ENCODE measurements at regions not wholly inside any gene's neighbourhood (a gene's known extent, or its start where the extent isn't known, plus 50 kb on each side); places are given as distances from the start of the nearest gene placed in this dataset.
"Not testable (repeated sequence)": the region's sequence is repeated elsewhere in the genome, so short reads cannot be mapped to it uniquely, and the experiment has no call there.

GRCh38 chr4:177528620-177529019, 86.4 kb upstream of the AGA start:
- peaks cover 4% of the 10 kb centered on the region for H3K9me3 ChIP-seq
- TF ChIP-seq POLR2A (IDR thresholded peaks at IDR 0.05) (no peak), CTCF (IDR thresholded peaks at IDR 0.05) (no peak), EP300 (IDR thresholded peaks at IDR 0.05) (no peak), POLR2AphosphoS5 (IDR thresholded peaks at IDR 0.05) (no peak)
- no peaks in the 10 kb centered on the region for H3K36me3 ChIP-seq
- H3K27ac ChIP-seq: no peak overlapping the region
- no peaks in the 10 kb centered on the region for H3K27me3 ChIP-seq
- H3K4me3 ChIP-seq: no peak overlapping the region
- WGBS: 83% methylated on average over 5 of the region's 5 CpGs
- DNase-seq (ENCODE audit: low spot score in 2 of 2): no peak
- H3K4me1 ChIP-seq: no peaks in the 10 kb centered on the region

DNA sequence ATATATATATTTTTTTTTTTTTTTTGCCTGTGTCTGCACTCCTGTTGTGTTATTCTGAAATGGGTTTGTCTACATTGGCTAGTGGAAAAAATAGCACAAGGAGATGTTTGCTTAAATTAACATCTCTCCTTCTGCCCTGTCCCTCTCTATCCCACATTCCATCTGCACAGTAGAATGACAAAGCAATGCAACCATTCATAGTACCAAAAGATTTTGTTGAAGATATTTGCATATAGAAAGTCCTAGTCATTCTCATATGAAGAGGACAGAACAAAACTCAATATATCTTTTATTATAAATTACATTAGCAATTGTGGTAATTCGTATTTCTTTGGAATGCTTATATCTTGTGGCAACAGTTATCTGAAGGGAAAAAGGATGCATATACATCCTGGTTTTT, 88.3 kb upstream of the AGA start:
- DNase-seq (ENCODE audit: low spot score in 2 of 2): no peak
- Histone ChIP-seq H3K27me3 (no peaks in the 10 kb centered on the region), H3K36me3 (no peaks in the 10 kb centered on the region), H3K9me3 (no peaks in the 10 kb centered on the region), H3K4me3 (no peak overlapping the region), H3K27ac (no peak overlapping the region), H3K4me1 (no peaks in the 10 kb centered on the region)
- TF ChIP-seq CTCF (IDR thresholded peaks at IDR 0.05) (no peak), POLR2AphosphoS5 (IDR thresholded peaks at IDR 0.05) (no peak), EP300 (IDR thresholded peaks at IDR 0.05) (no peak), POLR2A (IDR thresholded peaks at IDR 0.05) (no peak)
- 96% methylated on average over 1 of the region's 1 CpG for WGBS

DNA sequence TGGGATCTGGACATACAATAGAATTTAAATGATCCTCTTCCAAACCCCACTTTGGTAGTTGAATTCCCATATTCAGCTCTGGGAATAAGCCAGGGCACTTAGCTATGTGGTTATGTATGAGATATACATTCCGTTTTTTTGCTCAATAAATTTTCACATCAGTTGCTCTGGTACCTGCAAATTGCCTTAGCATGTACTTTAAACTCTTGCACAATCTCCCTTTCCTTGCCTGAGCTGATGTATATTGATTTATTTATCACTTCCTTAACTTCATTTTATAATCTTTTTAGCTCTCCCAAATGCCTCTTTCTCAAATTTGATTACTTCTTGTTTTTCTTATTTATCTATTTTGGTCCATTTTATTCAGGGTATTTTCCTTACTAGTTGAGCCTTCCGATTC, 90.1 kb upstream of the AGA start:
- 81% methylated on average over 2 of the region's 2 CpGs for WGBS
- H3K4me3 ChIP-seq: no peak overlapping the region
- no peak for DNase-seq (ENCODE audit: low spot score in 2 of 2)
- no peaks in the 10 kb centered on the region for H3K9me3 ChIP-seq
- no peaks in the 10 kb centered on the region for H3K36me3 ChIP-seq
- H3K27ac ChIP-seq: no peak overlapping the region
- no peaks in the 10 kb centered on the region for H3K27me3 ChIP-seq
- H3K4me1 ChIP-seq: no peaks in the 10 kb centered on the region
- TF ChIP-seq CTCF (IDR thresholded peaks at IDR 0.05): no peak
- TF ChIP-seq POLR2A (IDR thresholded peaks at IDR 0.05): no peak
- no peak for TF ChIP-seq EP300 (IDR thresholded peaks at IDR 0.05)
- no peak for TF ChIP-seq POLR2AphosphoS5 (IDR thresholded peaks at IDR 0.05)

- DNase-seq (ENCODE audit: low spot score in 2 of 2); H3K36me3 ChIP-seq; H3K4me1 ChIP-seq; H3K27me3 ChIP-seq; H3K9me3 ChIP-seq; H3K4me3 ChIP-seq; H3K27ac ChIP-seq: not testable (repeated sequence)
- 83% methylated on average over 3 of the region's 3 CpGs for WGBS
These were observed 92.6 kb upstream of the AGA start for GRCh38 chr4:177534841-177535240.

DNA sequence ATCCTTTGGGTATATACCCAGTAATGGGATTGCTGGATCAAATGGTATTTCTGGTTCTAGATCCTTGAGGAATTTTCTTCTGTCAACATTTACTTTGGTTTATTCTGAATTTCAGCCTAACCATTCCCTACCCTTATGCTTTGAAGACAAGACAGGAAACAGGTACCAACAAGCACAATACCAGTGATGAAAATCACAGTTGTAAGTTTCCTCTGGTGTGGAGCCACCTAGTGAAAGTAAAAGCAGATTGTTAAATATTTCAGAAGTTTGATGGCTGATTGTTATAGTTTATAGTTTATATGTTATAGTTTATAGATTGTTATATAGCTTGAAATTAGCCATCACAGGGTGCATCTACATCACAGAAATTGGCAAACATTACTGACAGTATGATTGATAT, 104.5 kb upstream of the AGA start:
- no peaks in the 10 kb centered on the region for H3K4me1 ChIP-seq
- no peak for DNase-seq (ENCODE audit: low spot score in 2 of 2)
- H3K27me3 ChIP-seq: no peaks in the 10 kb centered on the region
- H3K27ac ChIP-seq: no peak overlapping the region
- no peaks in the 10 kb centered on the region for H3K36me3 ChIP-seq
- TF ChIP-seq EP300 (IDR thresholded peaks at IDR 0.05): no peak
- no peak for TF ChIP-seq POLR2AphosphoS5 (IDR thresholded peaks at IDR 0.05)
- no peak for TF ChIP-seq POLR2A (IDR thresholded peaks at IDR 0.05)
- TF ChIP-seq CTCF (IDR thresholded peaks at IDR 0.05): no peak
- H3K9me3 ChIP-seq: no peaks in the 10 kb centered on the region
- H3K4me3 ChIP-seq: no peak overlapping the region

- no peak for DNase-seq (ENCODE audit: low spot score in 2 of 2)
- no peaks in the 10 kb centered on the region for H3K36me3 ChIP-seq
- H3K27ac ChIP-seq: no peak overlapping the region
- no peaks in the 10 kb centered on the region for H3K9me3 ChIP-seq
- WGBS: 57% methylated on average over 1 of the region's 1 CpG
- H3K4me3 ChIP-seq: no peak overlapping the region
- TF ChIP-seq POLR2AphosphoS5 (IDR thresholded peaks at IDR 0.05) (no peak), POLR2A (IDR thresholded peaks at IDR 0.05) (no peak), EP300 (IDR thresholded peaks at IDR 0.05) (no peak), CTCF (IDR thresholded peaks at IDR 0.05) (no peak)
- H3K4me1 ChIP-seq: no peaks in the 10 kb centered on the region
- H3K27me3 ChIP-seq: no peaks in the 10 kb centered on the region
These were observed 105.7 kb upstream of the AGA start for GRCh38 chr4:177547985-177548384.
